C4-2B (cell line): ENCODE measurements at regions not wholly inside any gene's neighbourhood (a gene's known extent, or its start where the extent isn't known, plus 50 kb on each side); places are given as distances from the start of the nearest gene placed in this dataset.

Experiments used
- CTCF ChIP-seq: fragments of 450-650 bp; conservative IDR thresholded peaks from 2 replicates; pipeline ENCODE4 v1.5.1; 2017; ENCODE audit warnings: mild to moderate bottlenecking
- ZFX ChIP-seq: fragments of 450-650 bp; IDR thresholded peaks from 2 replicates; pipeline ENCODE4 v1.6.1; 2017

DNA sequence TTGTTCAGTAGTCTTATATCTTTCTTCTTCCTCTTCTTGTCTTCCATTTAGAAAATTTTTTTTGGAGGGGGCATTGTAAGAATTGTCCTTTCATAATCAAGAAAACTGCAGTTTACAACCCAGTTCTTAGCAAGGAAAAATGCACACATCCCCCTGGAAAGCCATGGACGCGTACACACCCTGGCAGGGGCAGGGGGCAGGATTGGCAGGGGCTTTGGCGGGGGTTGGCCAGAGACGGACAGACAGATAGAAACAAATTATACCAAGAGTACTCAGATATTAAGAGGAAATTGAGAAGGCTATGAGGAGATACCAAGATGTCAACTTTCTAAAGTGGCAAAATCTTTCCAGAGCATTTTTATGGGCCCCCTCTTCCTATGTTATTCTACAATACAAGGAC, 322.5 kb upstream of the CPXCR1 start:
- no peak for TF ChIP-seq CTCF
- TF ChIP-seq ZFX, result no peak
